Progenitor cell of endocrine pancreas (in vitro differentiated cells): ENCODE measurements at regions not wholly inside any gene's neighbourhood (a gene's known extent, or its start where the extent isn't known, plus 50 kb on each side); places are given as distances from the start of the nearest gene placed in this dataset.

Source experiments
- DNase-seq: peaks from one replicate; pipeline ENCODE4 v3.0.0; 2021; ENCODE audit warnings: low spot score; ENCODE audit not compliant: unreplicated experiment
- H3K27ac Mint-ChIP-seq: 2 replicates; pipeline ENCODE4 v1.8.0; 2021; ENCODE audit warnings: mild to moderate bottlenecking, moderate library complexity, mixed read lengths
- H3K27me3 Mint-ChIP-seq: 2 replicates; pipeline ENCODE4 v1.8.0; 2021; ENCODE audit warnings: mixed read lengths
- H3K36me3 Mint-ChIP-seq: 2 replicates; pipeline ENCODE4 v1.8.0; 2022; ENCODE audit warnings: mixed read lengths; ENCODE audit not compliant: insufficient read depth
- H3K4me1 Mint-ChIP-seq: 2 replicates; pipeline ENCODE4 v1.8.0; 2021; ENCODE audit warnings: low read depth, mixed read lengths
- H3K4me3 Mint-ChIP-seq: 2 replicates; pipeline ENCODE4 v1.8.0; 2021; ENCODE audit warnings: low read depth, mild to moderate bottlenecking, moderate library complexity, mixed read lengths
- H3K9me3 Mint-ChIP-seq: 2 replicates; pipeline ENCODE4 v1.8.0; 2021; ENCODE audit warnings: low read depth, mixed read lengths
- TF ChIP-seq, protein P1 (sequence below): fragments of 200-600 bp; sonication (generic); IDR thresholded peaks from one replicate; pipeline ENCODE4 v1.5.0; 2021; ENCODE audit warnings: antibody characterized with exemption, mild to moderate bottlenecking; ENCODE audit not compliant: unreplicated experiment

- Mint-ChIP-seq H3K9me3 (no peaks in the 10 kb centered on the region), H3K27ac (no peak overlapping the region), H3K27me3 (no peaks in the 10 kb centered on the region), H3K4me1 (peaks cover 2% of the 10 kb centered on the region), H3K4me3 (no peak overlapping the region), H3K36me3 (no peaks in the 10 kb centered on the region)
- no peak for DNase-seq
- TF ChIP-seq, protein P1, sequence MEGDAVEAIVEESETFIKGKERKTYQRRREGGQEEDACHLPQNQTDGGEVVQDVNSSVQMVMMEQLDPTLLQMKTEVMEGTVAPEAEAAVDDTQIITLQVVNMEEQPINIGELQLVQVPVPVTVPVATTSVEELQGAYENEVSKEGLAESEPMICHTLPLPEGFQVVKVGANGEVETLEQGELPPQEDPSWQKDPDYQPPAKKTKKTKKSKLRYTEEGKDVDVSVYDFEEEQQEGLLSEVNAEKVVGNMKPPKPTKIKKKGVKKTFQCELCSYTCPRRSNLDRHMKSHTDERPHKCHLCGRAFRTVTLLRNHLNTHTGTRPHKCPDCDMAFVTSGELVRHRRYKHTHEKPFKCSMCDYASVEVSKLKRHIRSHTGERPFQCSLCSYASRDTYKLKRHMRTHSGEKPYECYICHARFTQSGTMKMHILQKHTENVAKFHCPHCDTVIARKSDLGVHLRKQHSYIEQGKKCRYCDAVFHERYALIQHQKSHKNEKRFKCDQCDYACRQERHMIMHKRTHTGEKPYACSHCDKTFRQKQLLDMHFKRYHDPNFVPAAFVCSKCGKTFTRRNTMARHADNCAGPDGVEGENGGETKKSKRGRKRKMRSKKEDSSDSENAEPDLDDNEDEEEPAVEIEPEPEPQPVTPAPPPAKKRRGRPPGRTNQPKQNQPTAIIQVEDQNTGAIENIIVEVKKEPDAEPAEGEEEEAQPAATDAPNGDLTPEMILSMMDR = no peak
Observed at GRCh38 chr6:82068721-82069120, 178.8 kb downstream of the IBTK start.

DNA sequence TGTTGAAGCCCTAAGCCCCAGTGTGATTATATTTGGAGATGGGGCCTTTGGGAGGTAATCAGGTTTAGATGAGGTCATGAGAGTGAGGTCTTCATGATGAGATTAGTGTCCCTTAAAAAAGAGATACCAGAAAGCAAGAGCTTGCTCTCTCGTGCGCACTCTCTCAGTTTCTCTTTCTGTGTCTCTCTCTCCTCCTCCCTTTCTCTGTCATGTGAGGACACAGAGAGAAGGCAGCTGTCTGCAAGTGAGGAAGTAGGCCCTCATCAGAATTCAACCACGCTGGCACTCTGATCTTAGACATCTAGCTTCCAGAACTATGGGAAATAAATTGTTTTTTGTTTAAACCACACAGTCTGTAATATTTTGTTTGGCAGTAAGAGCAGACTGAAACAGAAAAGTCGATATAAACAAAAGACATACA lies 180.5 kb downstream of the IBTK start:
- H3K9me3 Mint-ChIP-seq = no peaks in the 10 kb centered on the region
- H3K36me3 Mint-ChIP-seq = no peaks in the 10 kb centered on the region
- TF ChIP-seq, protein P1 = no peak
- H3K27me3 Mint-ChIP-seq = no peaks in the 10 kb centered on the region
- no peak overlapping the region for H3K4me3 Mint-ChIP-seq
- H3K4me1 Mint-ChIP-seq = no peaks in the 10 kb centered on the region
- DNase-seq = no peak
- H3K27ac Mint-ChIP-seq = no peak overlapping the region

GRCh38 chr6:82066196-82066595 lies 181.3 kb downstream of the IBTK start:
- no peak for DNase-seq
- no peaks in the 10 kb centered on the region for H3K4me1 Mint-ChIP-seq
- H3K27me3 Mint-ChIP-seq = no peaks in the 10 kb centered on the region
- TF ChIP-seq, protein P1 = no peak
- no peak overlapping the region for H3K27ac Mint-ChIP-seq
- no peak overlapping the region for H3K4me3 Mint-ChIP-seq
- no peaks in the 10 kb centered on the region for H3K9me3 Mint-ChIP-seq
- no peaks in the 10 kb centered on the region for H3K36me3 Mint-ChIP-seq

- TF ChIP-seq, protein P1 = no peak
- H3K4me3 Mint-ChIP-seq = no peak overlapping the region
Observed at GRCh38 chr6:82063574-82063973, 184.0 kb downstream of the IBTK start.

DNA sequence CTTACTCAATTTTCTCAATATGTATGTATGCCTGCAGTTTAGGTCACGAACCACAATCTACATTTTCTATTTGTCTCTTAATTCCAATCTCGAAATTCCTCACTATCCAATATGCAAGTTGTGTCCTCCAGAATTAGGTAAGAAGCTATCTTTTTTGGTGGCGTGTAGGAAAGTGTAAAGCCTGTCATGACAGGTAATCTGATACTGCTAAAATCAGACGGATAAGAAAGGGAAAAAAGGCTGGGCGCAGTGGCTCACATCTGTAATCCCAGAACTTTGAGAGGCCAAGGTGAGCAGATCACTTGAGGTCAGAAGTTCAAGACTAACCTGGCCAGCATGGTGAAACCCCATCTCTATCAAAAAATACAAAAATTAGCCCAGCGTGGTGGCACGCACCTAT lies 185.3 kb downstream of the IBTK start:
- H3K9me3 Mint-ChIP-seq = no peaks in the 10 kb centered on the region
- no peaks in the 10 kb centered on the region for H3K27me3 Mint-ChIP-seq
- H3K36me3 Mint-ChIP-seq = no peaks in the 10 kb centered on the region
- TF ChIP-seq, protein P1 = no peak
- H3K4me1 Mint-ChIP-seq = no peaks in the 10 kb centered on the region
- DNase-seq = no peak
- H3K4me3 Mint-ChIP-seq = no peak overlapping the region
- no peak overlapping the region for H3K27ac Mint-ChIP-seq

More at GRCh38 chr6:82063574-82063973, 184.0 kb downstream of the IBTK start:
- Mint-ChIP-seq H3K9me3 (no peaks in the 10 kb centered on the region), H3K4me1 (no peaks in the 10 kb centered on the region), H3K27ac (no peak overlapping the region), H3K27me3 (no peaks in the 10 kb centered on the region), H3K36me3 (no peaks in the 10 kb centered on the region)
- DNase-seq = no peak
